ENCODE measurements at regions not wholly inside any gene's neighbourhood (a gene's known extent, or its start where the extent isn't known, plus 50 kb on each side); places are given as distances from the start of the nearest gene placed in this dataset.
"Not testable (repeated sequence)": the region's sequence is repeated elsewhere in the genome, so short reads cannot be mapped to it uniquely, and the experiment has no call there.

DNA sequence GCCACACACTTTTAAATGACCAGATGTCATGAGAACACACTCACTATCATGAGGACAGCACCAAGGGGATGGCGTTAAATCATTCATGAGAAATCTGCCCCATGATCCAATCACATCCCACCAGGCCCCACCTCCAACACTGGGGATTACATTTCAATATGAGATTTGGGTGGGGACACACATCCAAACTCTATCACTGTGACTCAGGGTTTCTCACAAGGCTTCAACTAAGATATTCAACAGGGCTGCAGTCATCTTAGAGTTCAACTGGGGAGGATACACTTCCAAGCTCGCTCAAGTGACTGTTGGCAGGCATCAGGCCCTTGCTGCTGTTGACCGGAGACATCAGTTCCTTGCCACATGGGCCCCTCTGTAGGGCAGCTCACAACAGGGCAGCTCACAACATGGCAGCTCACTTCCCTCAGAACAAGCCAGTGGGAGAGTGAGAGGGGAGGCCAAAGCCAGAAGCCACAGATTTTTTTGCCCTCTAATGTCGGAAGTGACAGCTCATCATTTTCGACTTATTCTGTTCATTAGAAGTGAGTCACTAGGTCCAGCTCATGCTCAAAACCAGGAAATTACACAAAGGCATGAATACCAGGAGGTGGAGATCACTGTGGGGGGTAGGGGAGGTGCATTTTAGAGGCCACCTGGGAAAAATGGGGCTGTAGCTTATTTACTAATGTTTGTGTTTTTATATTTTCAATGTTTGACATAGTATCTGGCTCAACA lies 50.8 kb upstream of the PTHLH start:
- no peak overlapping the region for H3K4me3 ChIP-seq (ENCODE audit: low read depth, low read length)
- DNase-seq (ENCODE audit: low read depth), result peak; percentile 92

DNA sequence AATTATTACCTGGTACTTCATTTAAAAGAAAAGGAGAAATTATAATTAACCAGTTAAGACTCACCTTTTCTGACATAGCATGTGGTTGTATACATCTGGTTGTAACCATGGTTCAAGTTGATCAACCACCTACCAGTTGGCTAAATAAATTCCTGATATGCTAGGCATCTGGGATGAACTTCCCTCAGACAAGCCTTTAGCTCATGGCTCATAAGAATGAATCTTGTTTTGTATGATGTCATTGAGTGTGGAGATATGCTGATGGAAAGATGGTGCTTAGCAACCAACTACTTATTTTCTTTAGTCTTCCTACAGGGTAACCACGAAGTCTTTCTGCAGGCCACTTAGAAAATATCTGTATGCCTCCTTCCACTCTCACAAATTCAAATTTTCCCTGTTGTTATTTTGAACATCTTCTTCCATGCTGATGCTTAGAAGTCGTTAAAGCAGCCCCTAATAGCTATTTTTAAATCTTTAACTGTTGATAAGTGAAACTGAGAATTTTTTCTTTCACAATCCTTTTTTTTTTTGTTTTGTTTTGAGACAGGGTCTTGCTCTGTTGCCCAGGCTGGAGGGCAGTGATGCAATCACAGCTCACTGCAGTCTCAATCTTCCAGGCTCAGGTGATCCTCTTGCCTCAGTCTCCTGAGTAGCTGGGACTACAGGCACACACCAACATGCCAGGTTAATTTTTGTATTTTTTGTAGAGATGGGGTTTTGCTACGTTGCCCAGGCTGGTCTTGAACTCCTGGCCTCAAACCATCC lies 51.9 kb upstream of the PTHLH start:
- DNase-seq (ENCODE audit: low read depth), result peak; percentile 68

DNA sequence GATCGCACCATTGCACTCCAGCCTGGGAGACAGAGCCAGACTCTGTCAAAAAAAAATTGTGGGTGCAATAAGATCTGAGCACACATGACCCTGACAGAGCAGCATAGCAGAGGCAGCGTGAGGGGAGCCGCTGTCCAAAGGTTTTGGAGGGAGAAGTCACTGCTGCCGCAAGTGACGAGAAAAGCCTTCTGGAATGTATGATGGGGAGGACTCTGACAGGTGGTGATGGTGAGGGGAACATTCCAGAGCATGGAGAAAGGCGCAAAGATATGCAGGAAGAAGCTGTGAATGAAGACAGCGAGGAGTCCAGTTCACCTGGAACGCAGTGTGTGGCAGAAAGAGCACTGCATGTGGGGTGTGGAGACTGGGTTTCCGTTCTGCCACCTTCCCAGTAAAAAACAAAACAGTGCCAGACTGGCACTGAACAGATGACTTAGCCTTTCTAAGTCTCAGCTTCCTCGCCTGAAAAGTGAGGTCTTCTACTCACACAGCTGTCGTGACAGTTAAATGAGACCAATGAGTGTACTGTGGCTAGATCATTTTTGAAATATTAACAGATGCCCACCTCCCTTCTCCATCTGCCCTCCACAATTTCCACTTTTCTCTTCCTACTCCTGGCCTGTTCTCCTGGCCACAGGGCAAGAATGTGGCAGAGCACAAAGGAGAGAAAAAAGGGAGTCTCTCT lies 53.4 kb upstream of the PTHLH start:
- DNase-seq (ENCODE audit: low read depth), result no peak
- no peak overlapping the region for H3K4me3 ChIP-seq (ENCODE audit: low read depth, low read length)

More for the DNA sequence above, 51.9 kb upstream of the PTHLH start:
- no peak overlapping the region for H3K4me3 ChIP-seq (ENCODE audit: low read depth, low read length)

DNA sequence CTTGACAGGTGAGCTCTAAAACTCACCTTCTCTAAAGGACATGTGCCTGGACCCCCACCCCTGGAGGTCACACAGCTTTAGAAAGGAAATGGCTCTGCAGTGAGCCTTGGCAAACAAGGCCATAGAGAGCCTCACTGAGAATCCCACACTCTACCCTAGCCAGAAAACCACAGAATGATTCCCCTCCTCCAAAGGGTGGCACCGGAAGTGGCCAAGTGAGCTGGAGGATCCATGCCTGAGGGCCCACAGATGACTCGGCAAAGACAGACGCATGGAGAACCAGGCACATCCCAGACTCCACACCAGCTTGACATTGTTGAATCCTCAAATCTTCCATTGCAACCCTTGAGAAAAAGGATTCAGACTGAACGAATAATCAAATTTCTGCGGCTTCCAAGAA lies 54.2 kb upstream of the PTHLH start:
- DNase-seq (ENCODE audit: low read depth), result no peak
- H3K4me3 ChIP-seq (ENCODE audit: low read depth, low read length), result no peak overlapping the region

DNA sequence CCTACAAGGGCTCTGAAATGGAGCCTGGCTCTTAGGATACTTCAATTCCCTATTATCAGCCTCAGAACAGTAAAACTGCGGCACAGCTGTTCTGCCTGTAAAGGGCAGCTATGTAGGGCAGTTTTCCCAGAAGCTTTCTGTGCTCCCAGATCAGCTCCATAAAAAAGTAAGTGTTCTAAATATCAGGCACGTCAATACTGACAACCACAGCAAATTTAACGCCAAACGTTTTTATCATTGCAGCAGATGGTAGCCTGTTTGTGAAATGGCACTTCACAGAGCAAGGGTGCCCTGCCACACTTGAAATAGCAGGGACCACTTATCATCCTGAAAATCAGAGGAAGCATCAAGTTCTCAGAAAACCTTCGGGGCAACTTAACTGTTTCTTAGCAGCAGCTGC lies 54.8 kb upstream of the PTHLH start:
- no peak overlapping the region for H3K4me3 ChIP-seq (ENCODE audit: low read depth, low read length)
- no peak for DNase-seq (ENCODE audit: low read depth)

DNA sequence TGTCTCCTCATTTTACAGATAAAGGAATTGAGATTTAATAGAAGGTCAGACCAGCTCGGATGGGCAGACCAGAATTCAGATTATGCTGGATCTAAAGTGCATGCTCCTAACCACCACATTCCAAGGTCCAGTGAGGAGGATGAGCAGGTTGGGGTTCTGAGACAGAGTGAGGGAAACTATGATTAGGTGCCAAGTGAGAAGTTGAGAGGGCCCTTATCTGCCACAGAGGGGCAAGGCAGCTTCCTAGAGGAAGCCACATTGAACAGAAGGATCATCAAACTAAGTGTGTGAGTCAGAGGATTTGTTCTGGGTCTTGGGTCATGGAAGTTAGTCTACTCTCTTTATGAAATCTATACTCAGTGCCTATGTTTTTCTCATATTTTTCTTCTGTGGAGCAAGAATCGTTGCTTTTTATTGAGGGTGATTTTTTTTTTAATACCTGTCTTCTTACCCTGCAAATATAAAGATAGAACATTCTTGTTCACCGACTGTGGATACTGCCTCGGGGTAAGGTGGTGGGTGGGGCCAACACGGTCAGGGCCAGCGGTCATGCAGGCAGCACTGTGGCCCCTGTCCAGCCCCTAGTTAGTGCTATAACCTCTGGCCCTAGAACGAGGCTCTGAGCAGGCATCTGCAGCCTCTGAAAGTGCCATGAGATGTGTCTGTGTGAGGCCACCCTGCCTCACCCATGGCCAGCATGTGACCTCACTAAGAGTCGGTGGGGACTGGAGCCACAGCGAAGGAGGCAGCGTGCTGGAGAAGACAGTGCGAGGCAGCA lies 55.6 kb upstream of the PTHLH start:
- DNase-seq (ENCODE audit: low read depth), result no peak
- H3K4me3 ChIP-seq (ENCODE audit: low read depth, low read length), result no peak overlapping the region

DNA sequence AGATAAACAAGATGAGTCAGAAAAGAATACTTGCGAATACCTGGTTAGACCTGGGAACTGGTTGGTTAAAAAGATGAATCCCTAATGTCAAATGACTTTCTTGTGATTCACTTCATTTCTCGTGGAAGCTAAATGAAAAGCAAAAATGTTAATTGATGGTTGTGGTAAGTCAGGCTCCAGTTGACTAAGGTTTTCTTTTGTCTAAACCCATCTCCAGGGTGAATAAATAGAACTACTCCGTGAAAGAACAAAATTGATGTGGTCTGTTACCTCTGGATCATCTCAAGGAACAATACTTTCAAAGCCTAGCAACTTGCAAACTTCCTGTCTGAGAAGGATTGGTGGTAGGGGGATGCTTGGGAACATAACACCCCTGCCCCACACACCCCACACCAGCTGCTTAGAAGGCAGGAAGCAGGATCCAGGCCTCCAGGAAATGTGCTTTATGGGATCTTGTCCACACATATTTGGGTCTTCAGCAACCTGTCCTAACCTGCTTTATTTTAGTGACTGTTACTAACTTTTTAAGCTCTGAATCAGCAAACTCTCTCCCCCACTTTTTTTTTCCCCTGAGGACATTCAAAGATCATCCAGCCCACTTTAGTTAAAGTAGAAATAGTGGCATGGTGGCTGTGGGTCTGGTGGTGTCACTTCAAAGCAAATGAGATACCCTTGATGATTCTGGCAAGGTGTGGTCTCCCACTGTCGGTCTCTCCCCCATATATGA lies 60.4 kb upstream of the PTHLH start:
- no peak overlapping the region for H3K4me3 ChIP-seq (ENCODE audit: low read depth, low read length)
- no peak for DNase-seq (ENCODE audit: low read depth)

DNA sequence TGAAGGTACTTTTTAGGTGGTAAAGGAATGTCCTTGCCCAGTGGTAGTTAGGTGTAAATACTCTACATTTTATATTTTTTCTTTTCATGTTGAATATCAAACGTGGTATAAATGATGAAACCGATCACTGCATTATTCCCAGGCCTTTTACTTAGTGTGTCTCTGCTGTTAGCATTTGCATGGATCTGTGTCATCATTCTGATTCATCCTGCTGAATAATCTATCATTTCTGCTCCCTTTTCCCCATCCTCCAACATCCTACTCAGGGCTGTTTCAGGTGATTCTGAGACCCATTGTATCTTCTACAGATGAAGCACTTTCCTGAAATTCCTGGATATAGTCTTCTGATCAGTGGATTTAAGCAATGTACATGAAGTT lies 61.0 kb upstream of the PTHLH start:
- no peak overlapping the region for H3K4me3 ChIP-seq (ENCODE audit: low read depth, low read length)
- no peak for DNase-seq (ENCODE audit: low read depth)

DNA sequence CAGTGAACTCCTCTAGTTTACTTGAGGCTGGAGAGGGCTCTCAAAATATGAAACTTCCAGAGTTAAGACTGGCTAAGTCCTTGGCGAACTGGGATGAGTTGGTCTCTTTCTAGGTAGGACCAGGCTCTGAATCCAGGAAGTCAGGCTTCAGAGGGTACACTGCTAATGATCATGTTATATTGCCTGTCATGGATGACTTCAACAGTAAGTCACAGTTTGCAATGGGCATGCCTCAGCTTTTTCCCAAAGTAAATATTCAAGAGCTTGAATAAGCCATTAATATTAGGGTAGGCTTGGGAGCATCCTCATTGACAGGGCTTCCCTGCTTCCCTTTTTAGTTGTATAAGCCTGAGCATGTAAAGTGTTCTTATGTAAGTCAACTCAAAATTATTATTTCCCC lies 61.7 kb upstream of the PTHLH start:
- DNase-seq (ENCODE audit: low read depth), result no peak
- no peak overlapping the region for H3K4me3 ChIP-seq (ENCODE audit: low read depth, low read length)

DNA sequence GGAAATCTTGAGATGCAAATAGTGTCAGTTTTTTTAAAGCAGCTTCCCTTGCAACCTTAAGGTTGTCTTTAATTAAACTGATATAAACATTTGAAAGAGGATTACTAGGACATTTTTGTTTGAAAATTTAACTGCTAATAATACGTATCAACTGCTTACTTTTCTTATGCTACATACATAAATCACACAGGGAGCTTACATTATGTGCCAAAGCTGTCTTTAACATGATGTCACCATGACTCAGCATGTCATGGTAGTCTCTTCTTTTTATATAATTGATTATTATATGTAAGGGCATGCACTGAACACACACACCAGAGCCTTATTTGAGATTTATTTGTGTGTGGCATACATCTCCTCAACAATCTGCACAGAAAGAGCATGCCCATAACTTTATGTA lies 63.0 kb upstream of the PTHLH start:
- peak; percentile 74 for DNase-seq (ENCODE audit: low read depth)
- no peak overlapping the region for H3K4me3 ChIP-seq (ENCODE audit: low read depth, low read length)

DNA sequence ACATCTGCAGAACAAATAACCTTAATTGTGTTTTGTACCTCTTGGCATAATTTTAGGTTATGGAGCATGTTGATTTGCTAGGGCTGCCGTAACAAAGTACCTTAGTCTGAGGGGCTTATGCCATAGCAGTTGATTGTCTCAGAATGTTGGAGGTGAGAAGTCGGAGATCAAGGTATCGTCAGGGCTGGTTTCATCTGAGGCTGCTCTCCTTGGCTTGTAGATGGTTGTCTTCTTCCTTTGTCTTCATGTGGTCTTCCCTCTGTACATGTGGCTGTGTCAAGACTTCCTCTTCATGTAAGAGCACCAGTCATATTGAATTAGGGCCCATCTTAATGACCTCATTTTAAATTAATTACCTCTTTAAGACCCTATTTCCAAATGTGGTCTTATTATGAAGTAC lies 64.4 kb upstream of the PTHLH start:
- DNase-seq (ENCODE audit: low read depth), result no peak
- H3K4me3 ChIP-seq (ENCODE audit: low read depth, low read length), result no peak overlapping the region

DNA sequence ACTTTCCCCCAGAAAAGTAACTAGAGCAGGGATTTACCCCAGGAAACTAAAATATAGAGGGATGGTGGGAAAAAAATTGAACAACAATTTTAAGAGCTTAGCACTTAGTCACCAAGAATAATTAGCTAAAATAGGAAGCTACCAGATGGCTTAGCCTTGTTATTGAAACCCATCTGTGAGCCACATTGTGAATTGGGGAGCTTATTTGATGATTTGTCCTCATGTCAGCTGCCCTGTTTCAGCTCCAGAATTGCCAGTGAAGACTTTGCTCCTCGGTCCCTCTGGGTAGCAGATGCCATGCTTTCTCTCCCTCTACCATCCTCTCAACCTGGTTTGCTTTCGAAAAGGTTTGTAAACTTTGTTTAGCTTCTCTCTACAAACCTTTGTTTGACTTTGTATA lies 67.7 kb upstream of the PTHLH start:
- H3K4me3 ChIP-seq (ENCODE audit: low read depth, low read length), result no peak overlapping the region
- DNase-seq (ENCODE audit: low read depth), result no peak

DNA sequence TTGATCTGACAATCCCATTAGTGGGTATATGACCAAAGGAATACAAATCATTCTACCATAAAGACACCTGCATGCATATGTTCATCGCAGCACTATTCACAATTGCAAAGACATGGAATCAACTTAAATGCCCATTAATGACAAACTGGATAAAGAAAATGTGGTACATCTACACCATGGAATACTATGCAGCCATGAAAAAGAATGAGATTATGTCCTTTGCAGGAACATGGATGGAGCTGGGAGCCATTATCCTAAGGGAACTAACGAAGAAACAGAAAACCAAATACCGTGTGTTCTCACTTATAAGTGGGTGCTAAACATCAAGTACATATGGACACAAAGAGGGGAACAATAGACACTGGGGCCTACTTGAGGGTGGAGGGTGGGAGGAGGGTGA lies 74.1 kb upstream of the PTHLH start:
- H3K4me3 ChIP-seq (ENCODE audit: low read depth, low read length); DNase-seq (ENCODE audit: low read depth): not testable (repeated sequence)

DNA sequence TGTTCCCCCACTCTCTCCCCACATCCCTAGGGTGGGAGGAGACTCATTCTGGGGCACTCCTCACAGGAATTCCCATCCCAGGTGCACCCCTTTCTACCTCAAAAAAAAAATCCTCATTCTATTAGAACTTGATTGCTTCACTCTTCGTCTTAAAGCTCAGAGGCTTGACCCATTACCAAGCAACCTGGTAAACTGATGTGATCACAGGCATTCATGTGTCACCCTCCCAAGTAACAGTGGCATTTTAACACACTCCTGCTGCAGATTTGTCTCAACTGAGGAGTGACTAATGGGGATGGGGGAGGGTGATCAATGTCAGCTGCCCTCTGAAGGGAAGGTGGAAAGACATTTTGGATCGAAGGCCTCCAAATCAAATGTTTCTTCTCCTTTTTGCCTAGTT lies 78.1 kb upstream of the PTHLH start:
- H3K4me3 ChIP-seq (ENCODE audit: low read depth, low read length), result no peak overlapping the region

DNA sequence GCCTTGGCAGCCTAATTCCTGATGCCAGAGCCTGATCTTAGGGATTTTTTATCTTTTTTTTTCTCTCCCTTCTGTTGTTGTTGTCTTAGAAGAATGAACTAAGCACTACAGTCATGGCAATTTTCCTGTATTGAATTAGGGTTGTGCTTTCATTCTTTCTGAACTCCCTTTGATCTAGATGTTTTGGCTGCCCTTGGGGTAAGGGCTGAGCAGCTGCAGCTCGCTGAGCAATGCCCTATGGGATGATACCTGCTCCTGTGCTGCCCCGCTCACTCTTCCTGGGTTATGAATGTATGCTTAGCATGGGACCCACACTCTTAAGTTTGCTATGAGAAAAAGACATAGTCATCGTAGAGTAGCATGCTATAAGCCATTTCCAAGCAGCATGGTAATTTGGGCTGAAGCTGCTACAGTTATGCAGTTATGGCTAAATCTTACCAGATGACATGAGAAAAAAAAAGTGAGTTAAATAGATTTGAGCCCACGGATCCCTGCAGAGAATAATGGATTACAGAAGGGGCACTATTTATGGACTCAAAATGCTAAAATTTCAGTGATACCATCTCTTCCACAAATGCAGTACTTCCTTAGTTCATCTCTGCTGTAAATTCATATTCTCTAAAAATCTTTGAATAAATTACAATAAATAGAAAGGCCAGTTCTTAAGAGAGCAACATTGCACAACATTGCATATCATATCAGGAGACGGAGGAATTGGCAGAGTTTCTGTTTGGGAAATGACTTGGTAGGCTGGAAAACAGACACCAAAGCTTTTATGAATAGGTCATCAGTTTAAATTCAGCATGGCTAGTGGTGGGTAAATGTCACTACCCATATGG lies 79.2 kb upstream of the PTHLH start:
- DNase-seq (ENCODE audit: low read depth), result peak; percentile 39
- no peak overlapping the region for H3K4me3 ChIP-seq (ENCODE audit: low read depth, low read length)

More for the DNA sequence above, 78.1 kb upstream of the PTHLH start:
- DNase-seq (ENCODE audit: low read depth), result no peak

DNA sequence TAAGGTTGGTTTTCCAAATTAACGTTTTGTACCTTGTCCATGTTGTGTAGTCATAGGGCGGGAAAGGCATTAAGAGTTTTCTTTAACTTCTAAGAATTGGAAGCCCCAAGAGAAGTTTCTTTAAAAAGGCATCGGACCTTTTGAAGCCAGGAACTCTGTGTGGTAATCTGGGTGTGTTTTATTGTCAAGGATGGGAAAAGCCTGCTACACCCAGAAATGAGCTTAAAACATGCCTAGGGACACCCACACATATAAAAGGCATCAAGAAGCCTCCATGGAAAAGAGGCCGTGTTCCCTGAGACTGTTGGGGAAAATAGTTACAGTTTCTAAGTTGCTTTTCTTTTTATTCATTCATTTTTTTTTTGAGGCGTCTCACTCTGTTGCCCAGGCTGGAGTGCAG lies 81.0 kb upstream of the PTHLH start:
- H3K4me3 ChIP-seq (ENCODE audit: low read depth, low read length), result no peak overlapping the region
- DNase-seq (ENCODE audit: low read depth), result no peak

DNA sequence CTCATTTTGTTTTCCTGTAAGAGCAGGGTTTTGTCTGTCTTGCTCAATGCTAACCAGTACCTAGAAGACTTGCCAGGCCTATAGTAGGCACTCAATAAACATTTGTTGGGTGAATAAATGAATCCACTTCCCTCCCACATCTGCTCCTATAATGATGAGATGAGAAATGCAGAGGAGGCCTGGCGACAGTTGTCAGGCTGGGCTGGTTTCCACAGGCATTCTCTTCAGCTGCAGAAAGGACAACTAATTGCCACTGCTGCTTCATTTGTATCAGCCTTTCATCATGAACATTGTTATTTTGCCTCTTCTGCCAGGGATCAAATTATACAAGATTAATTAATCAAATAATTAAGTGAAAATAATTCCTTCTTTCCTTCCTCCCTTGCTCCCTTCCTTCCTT lies 82.0 kb upstream of the PTHLH start:
- DNase-seq (ENCODE audit: low read depth), result no peak
- H3K4me3 ChIP-seq (ENCODE audit: low read depth, low read length), result no peak overlapping the region

DNA sequence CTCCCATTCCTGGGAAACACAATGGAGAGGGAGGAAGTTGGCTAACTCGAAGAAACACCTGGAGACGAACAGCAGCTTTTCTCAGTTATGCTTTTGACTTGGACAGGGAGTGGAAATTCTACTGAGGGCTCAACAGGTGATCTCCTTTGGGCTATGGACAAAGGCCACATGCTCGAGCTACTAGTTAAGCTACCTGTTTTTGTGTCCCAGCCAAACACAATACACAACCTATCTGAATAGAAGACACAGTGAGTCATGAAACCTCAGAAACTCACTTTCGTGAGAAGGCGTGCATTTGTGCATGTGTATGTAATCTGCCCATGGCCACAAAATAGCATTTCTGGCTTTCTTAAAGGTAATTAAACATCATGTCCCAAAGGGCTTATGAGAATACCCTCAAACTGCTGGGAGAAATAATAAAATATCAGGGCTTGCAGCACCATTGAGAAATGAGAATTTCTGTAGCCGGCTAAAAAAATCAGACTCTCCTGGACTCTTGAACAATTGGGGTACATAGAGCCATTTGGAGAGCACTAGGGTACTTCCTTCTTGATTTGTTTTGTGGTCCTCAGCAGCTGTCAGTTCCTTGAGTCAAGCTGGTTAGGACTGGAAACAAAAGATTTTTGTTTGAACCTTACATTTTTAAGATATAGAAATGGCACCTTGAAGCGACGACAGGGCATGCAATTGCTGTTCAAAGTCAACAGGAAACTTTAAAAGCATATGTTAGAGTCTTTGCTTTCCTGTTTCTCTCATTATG lies 85.5 kb upstream of the PTHLH start:
- no peak for DNase-seq (ENCODE audit: low read depth)
- no peak overlapping the region for H3K4me3 ChIP-seq (ENCODE audit: low read depth, low read length)
